Peyer's patch (tissue), 4 donors: ENCODE measurements at regions not wholly inside any gene's neighbourhood (a gene's known extent, or its start where the extent isn't known, plus 50 kb on each side); places are given as distances from the start of the nearest gene placed in this dataset.

Experiments
- POLR2A ChIP-seq, 2 donors: fragments of 450-650 bp; IDR thresholded peaks; one replicate each; pipeline ENCODE4 v1.5.1; 2017; ENCODE audit warnings: antibody characterized with exemption in 2 of 2, mild to moderate bottlenecking in 2 of 2, moderate library complexity in 2 of 2
- TF ChIP-seq, protein P1 (sequence below), 6 experiments: fragments of 450-650 bp in 4 of 6; fragments of 200-600 bp in 2 of 6; sonication (generic) in 1 of 6; IDR thresholded peaks; one replicate each; pipeline ENCODE4 v1.5.1; 2017 to 2019; ENCODE audit warnings: antibody characterized with exemption in 6 of 6, mild to moderate bottlenecking in 3 of 6, moderate library complexity in 1 of 6

GRCh38 chr5:163623524-163623923 lies 118.1 kb downstream of the MAT2B start:
- TF ChIP-seq, protein P1, sequence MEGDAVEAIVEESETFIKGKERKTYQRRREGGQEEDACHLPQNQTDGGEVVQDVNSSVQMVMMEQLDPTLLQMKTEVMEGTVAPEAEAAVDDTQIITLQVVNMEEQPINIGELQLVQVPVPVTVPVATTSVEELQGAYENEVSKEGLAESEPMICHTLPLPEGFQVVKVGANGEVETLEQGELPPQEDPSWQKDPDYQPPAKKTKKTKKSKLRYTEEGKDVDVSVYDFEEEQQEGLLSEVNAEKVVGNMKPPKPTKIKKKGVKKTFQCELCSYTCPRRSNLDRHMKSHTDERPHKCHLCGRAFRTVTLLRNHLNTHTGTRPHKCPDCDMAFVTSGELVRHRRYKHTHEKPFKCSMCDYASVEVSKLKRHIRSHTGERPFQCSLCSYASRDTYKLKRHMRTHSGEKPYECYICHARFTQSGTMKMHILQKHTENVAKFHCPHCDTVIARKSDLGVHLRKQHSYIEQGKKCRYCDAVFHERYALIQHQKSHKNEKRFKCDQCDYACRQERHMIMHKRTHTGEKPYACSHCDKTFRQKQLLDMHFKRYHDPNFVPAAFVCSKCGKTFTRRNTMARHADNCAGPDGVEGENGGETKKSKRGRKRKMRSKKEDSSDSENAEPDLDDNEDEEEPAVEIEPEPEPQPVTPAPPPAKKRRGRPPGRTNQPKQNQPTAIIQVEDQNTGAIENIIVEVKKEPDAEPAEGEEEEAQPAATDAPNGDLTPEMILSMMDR (IDR thresholded peaks at IDR 0.05) = no peak
- no peak for TF ChIP-seq POLR2A (IDR thresholded peaks at IDR 0.05)
